H9 (cell line): ENCODE measurements at regions not wholly inside any gene's neighbourhood (a gene's known extent, or its start where the extent isn't known, plus 50 kb on each side); places are given as distances from the start of the nearest gene placed in this dataset.

Source experiments
- DNase-seq: peaks from one replicate; pipeline ENCODE4 v3.0.0-alpha.2; 2017
- H2AFZ ChIP-seq: one replicate; pipeline ENCODE4 v1.6.1; 2013; ENCODE audit warnings: mild to moderate bottlenecking, low read length, control low read depth, moderate library complexity
- H2AK5ac ChIP-seq: 2 replicates; pipeline ENCODE4 v1.6.1; 2013; ENCODE audit warnings: low read length, control low read depth, mixed read lengths; ENCODE audit not compliant: insufficient read length
- H2BK120ac ChIP-seq: one replicate; pipeline ENCODE4 v1.6.1; 2013; ENCODE audit warnings: low read depth, mild to moderate bottlenecking, low read length, control low read depth, inconsistent platforms; ENCODE audit not compliant: poor library complexity, severe bottlenecking
- H2BK12ac ChIP-seq: 2 replicates; pipeline ENCODE4 v1.6.1; 2013; ENCODE audit warnings: low read length, control low read depth, mixed read lengths, low read depth; ENCODE audit not compliant: insufficient read length
- H2BK15ac ChIP-seq: 2 replicates; pipeline ENCODE4 v1.6.1; 2013; ENCODE audit warnings: low read depth, low read length, control low read depth
- H2BK20ac ChIP-seq: one replicate; pipeline ENCODE4 v1.6.1; 2013; ENCODE audit warnings: low read depth, mild to moderate bottlenecking, low read length, control low read depth, inconsistent platforms; ENCODE audit not compliant: poor library complexity, severe bottlenecking
- H2BK5ac ChIP-seq: 2 replicates; pipeline ENCODE4 v1.6.1; 2013; ENCODE audit warnings: low read length, control low read depth, mixed read lengths; ENCODE audit not compliant: insufficient read length
- H3K14ac ChIP-seq: 2 replicates; pipeline ENCODE4 v1.6.1; 2013; ENCODE audit warnings: low read length, control low read depth; ENCODE audit not compliant: insufficient read depth
- H3K18ac ChIP-seq: 2 replicates; pipeline ENCODE4 v1.6.1; 2013; ENCODE audit warnings: low read depth, mild to moderate bottlenecking, mixed read lengths, low read length, control low read depth; ENCODE audit not compliant: insufficient read length
- H3K23ac ChIP-seq: 2 replicates; pipeline ENCODE4 v1.6.1; 2013; ENCODE audit warnings: low read length, control low read depth, mixed read lengths, low read depth; ENCODE audit not compliant: insufficient read length
- H3K23me2 ChIP-seq: 2 replicates; pipeline ENCODE4 v1.6.1; 2013; ENCODE audit warnings: low read depth, mild to moderate bottlenecking, mixed read lengths, low read length, control low read depth; ENCODE audit not compliant: insufficient read length, poor library complexity, severe bottlenecking
- H3K27ac ChIP-seq: 2 replicates; pipeline ENCODE4 v1.5.1; 2013; ENCODE audit warnings: low read length, control low read depth, mixed read lengths, low read depth; ENCODE audit not compliant: insufficient read length
- H3K27me3 ChIP-seq: 2 replicates; pipeline ENCODE4 v1.6.1; 2013; ENCODE audit warnings: low read length, control low read depth, inconsistent platforms; ENCODE audit not compliant: insufficient read depth
- H3K4ac ChIP-seq: 2 replicates; pipeline ENCODE4 v1.6.1; 2013; ENCODE audit warnings: low read depth, mild to moderate bottlenecking, control low read depth, inconsistent platforms, low read length, moderate library complexity
- H3K4me1 ChIP-seq: 2 replicates; pipeline ENCODE4 v1.6.1; 2013; ENCODE audit warnings: low read length, control low read depth, inconsistent platforms; ENCODE audit not compliant: insufficient read depth
- H3K4me2 ChIP-seq: 2 replicates; pipeline ENCODE4 v1.6.1; 2013; ENCODE audit warnings: low read length, control low read depth, mixed read lengths; ENCODE audit not compliant: insufficient read length, insufficient read depth
- H3K56ac ChIP-seq: 2 replicates; pipeline ENCODE4 v1.6.1; 2013; ENCODE audit warnings: low read depth, mild to moderate bottlenecking, mixed read lengths, low read length, control low read depth; ENCODE audit not compliant: insufficient read length
- H3K79me1 ChIP-seq: 2 replicates; pipeline ENCODE4 v1.6.1; 2013; ENCODE audit warnings: low read depth, mild to moderate bottlenecking, moderate library complexity, low read length, control low read depth, inconsistent platforms; ENCODE audit not compliant: insufficient read depth, poor library complexity, severe bottlenecking
- H3K79me2 ChIP-seq: 2 replicates; pipeline ENCODE4 v1.6.1; 2013; ENCODE audit warnings: low read length, control low read depth, inconsistent platforms; ENCODE audit not compliant: insufficient read depth
- H3K9ac ChIP-seq: 2 replicates; pipeline ENCODE4 v1.6.1; 2013; ENCODE audit warnings: low read length, control low read depth, mixed read lengths; ENCODE audit not compliant: insufficient read length; ENCODE audit errors: extremely low read depth
- H3K9me3 ChIP-seq: one replicate; pipeline ENCODE4 v1.6.1; 2013; ENCODE audit warnings: low read depth, low read length, inconsistent platforms; ENCODE audit not compliant: control insufficient read depth
- H3T11ph ChIP-seq: one replicate; pipeline ENCODE4 v1.6.1; 2013; ENCODE audit warnings: mild to moderate bottlenecking, low read length, control low read depth, inconsistent platforms
- H4K20me1 ChIP-seq: one replicate; pipeline ENCODE4 v1.6.1; 2013; ENCODE audit not compliant: control insufficient read depth, insufficient read length, insufficient read depth
- H4K5ac ChIP-seq: 2 replicates; pipeline ENCODE4 v1.6.1; 2013; ENCODE audit warnings: low read depth, mild to moderate bottlenecking, mixed read lengths, low read length, control low read depth; ENCODE audit not compliant: insufficient read length
- H4K8ac ChIP-seq: replicated peaks from 2 replicates; pipeline ENCODE4 v1.6.1; 2013; ENCODE audit warnings: low read length, control low read depth, mixed read lengths, low read depth; ENCODE audit not compliant: insufficient read length
- H4K91ac ChIP-seq: 2 replicates; pipeline ENCODE4 v1.6.1; 2013; ENCODE audit warnings: low read depth, mild to moderate bottlenecking, moderate library complexity, mixed read lengths, low read length, control low read depth; ENCODE audit not compliant: insufficient read length
- H3K27ac Mint-ChIP-seq, 3 experiments: 2 replicates in 2 of 3; 3 replicates in 1 of 3; pipeline ENCODE4 v1.8.0; 2020 to 2021; ENCODE audit warnings: mixed read lengths in 3 of 3, mild to moderate bottlenecking in 1 of 3, moderate library complexity in 1 of 3
- H3K27me3 Mint-ChIP-seq: 2 replicates; pipeline ENCODE4 v1.8.0; 2021; ENCODE audit warnings: low read depth, mild to moderate bottlenecking, moderate library complexity, mixed read lengths
- H3K36me3 Mint-ChIP-seq, 3 experiments: 2 replicates in 2 of 3; 3 replicates in 1 of 3; pipeline ENCODE4 v1.8.0; 2020 to 2021; ENCODE audit warnings: low read depth in 3 of 3, mixed read lengths in 3 of 3; ENCODE audit not compliant: insufficient read depth in 1 of 3
- H3K4me1 Mint-ChIP-seq, 2 experiments: 2 replicates each; pipeline ENCODE4 v1.8.0; 2020; ENCODE audit warnings: mixed read lengths in 2 of 2
- H3K4me3 Mint-ChIP-seq, 2 experiments: 2 replicates in 1 of 2; 3 replicates in 1 of 2; pipeline ENCODE4 v1.8.0; 2020 to 2021; ENCODE audit warnings: mild to moderate bottlenecking in 2 of 2, mixed read lengths in 2 of 2, moderate library complexity in 1 of 2
- H3K9me3 Mint-ChIP-seq, 2 experiments: 2 replicates in 1 of 2; 3 replicates in 1 of 2; pipeline ENCODE4 v1.8.0; 2020; ENCODE audit warnings: mild to moderate bottlenecking in 2 of 2, mixed read lengths in 2 of 2, moderate library complexity in 1 of 2
- CTCF ChIP-seq: fragments of 200-600 bp; sonication (generic); conservative IDR thresholded peaks from 3 replicates; pipeline ENCODE4 v1.8.0; 2021; ENCODE audit warnings: antibody characterized with exemption, mild to moderate bottlenecking
- WGBS: extraction: QIAGEN DNeasy Blood & Tissue Kit; methylation state at CpG from one replicate; pipeline ENCODE4 v1.1.7; 2013; ENCODE audit warnings: missing lambda C conversion rate, low lambda C conversion rate, mixed read lengths; ENCODE audit not compliant: insufficient read length; ENCODE audit errors: extremely low coverage; 5-methylcytosine and 5-hydroxymethylcytosine counted together

DNA sequence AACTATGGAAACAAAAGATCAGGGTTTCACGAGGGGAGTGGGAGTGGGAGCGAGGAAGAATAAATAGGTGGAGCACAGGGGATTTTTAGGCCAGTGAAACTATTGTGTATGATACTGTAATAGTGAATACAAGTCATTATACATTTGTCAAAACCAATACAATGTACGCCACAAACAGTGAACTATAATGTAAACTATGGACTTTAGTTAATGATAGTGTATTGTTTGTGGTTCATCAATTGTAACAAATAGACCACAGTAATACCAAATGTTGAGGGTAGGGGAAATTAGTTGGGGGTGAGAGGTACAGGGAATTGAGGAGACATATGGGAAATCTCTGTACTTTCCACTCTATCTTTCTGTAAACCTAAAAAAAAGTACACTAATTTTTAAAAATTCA is 218.4 kb downstream of the FRK start:
- H3K27me3 ChIP-seq: no peaks in the 10 kb centered on the region
- Mint-ChIP-seq H3K27ac (no peak overlapping the region), H3K4me1 (no peaks in the 10 kb centered on the region), H3K36me3 (no peaks in the 10 kb centered on the region), H3K4me3 (no peak overlapping the region), H3K9me3 (no peaks in the 10 kb centered on the region; a peak in 1 of 5 replicates), H3K27me3 (no peaks in the 10 kb centered on the region)
- no peak overlapping the region for H3K14ac ChIP-seq
- H3K4me2 ChIP-seq: no peak overlapping the region
- no peak overlapping the region for H3K18ac ChIP-seq
- no peak overlapping the region for H3K27ac ChIP-seq
- H3K79me1 ChIP-seq: no peaks in the 10 kb centered on the region
- H2BK12ac ChIP-seq: no peak overlapping the region
- H3K79me2 ChIP-seq: no peaks in the 10 kb centered on the region
- no peak overlapping the region for H3K23ac ChIP-seq
- no peak overlapping the region for H2BK120ac ChIP-seq
- no peak overlapping the region for H4K91ac ChIP-seq
- H2BK15ac ChIP-seq: no peak overlapping the region
- H2BK20ac ChIP-seq: no peak overlapping the region
- H3K9me3 ChIP-seq: no peaks in the 10 kb centered on the region
- no peaks in the 10 kb centered on the region for H4K20me1 ChIP-seq
- H2AFZ ChIP-seq: no peak overlapping the region
- no peaks in the 10 kb centered on the region for H3K4me1 ChIP-seq
- no peak overlapping the region for H3K9ac ChIP-seq
- WGBS: no CpG with 5 or more reads among the region's 3 CpGs
- no peak overlapping the region for H3K56ac ChIP-seq
- no peak overlapping the region for H3K4ac ChIP-seq
- no peak overlapping the region for H4K8ac ChIP-seq
- DNase-seq: no peak
- H3K23me2 ChIP-seq: no peaks in the 10 kb centered on the region
- H4K5ac ChIP-seq: no peak overlapping the region
- no peak for TF ChIP-seq CTCF
- no peak overlapping the region for H3T11ph ChIP-seq
- H2BK5ac ChIP-seq: no peak overlapping the region
- H2AK5ac ChIP-seq: no peak overlapping the region
